Lower leg skin (tissue), 3 donors: ENCODE measurements at regions not wholly inside any gene's neighbourhood (a gene's known extent, or its start where the extent isn't known, plus 50 kb on each side); places are given as distances from the start of the nearest gene placed in this dataset.

Experiments used
- POLR2A ChIP-seq, 2 donors: fragments of 450-650 bp; IDR thresholded peaks; one replicate each; pipeline ENCODE4 v1.6.1; 2016 to 2017; ENCODE audit warnings: antibody characterized with exemption in 2 of 2, mild to moderate bottlenecking in 1 of 2, moderate library complexity in 1 of 2
- TF ChIP-seq, protein P1 (sequence below), 3 donors: fragments of 450-650 bp; IDR thresholded peaks; one replicate each; pipeline ENCODE4 v1.5.1; 2016; ENCODE audit warnings: antibody characterized with exemption in 3 of 3, mild to moderate bottlenecking in 3 of 3, moderate library complexity in 2 of 3

DNA sequence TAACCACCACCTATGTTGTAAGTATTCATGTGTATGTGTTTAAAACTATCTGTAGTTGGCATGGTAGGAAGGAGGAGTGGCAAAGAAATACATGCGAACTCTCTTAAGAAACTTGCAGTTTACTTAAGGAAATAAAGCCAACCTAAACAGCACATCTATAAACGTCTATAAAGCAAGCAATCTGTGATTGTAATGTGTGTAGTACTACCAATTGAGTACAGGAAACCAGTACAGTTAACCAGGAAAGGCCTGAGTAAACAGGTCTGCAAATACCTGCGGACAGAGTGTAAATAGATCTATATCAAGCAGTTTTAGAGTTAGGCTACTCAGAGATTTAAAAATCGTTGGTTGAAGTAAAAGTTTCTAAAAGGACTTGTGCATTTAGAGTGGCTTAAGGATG is 59.5 kb upstream of the AMOTL1 start:
- TF ChIP-seq, protein P1, sequence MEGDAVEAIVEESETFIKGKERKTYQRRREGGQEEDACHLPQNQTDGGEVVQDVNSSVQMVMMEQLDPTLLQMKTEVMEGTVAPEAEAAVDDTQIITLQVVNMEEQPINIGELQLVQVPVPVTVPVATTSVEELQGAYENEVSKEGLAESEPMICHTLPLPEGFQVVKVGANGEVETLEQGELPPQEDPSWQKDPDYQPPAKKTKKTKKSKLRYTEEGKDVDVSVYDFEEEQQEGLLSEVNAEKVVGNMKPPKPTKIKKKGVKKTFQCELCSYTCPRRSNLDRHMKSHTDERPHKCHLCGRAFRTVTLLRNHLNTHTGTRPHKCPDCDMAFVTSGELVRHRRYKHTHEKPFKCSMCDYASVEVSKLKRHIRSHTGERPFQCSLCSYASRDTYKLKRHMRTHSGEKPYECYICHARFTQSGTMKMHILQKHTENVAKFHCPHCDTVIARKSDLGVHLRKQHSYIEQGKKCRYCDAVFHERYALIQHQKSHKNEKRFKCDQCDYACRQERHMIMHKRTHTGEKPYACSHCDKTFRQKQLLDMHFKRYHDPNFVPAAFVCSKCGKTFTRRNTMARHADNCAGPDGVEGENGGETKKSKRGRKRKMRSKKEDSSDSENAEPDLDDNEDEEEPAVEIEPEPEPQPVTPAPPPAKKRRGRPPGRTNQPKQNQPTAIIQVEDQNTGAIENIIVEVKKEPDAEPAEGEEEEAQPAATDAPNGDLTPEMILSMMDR (IDR thresholded peaks at IDR 0.05): no peak
- TF ChIP-seq POLR2A (IDR thresholded peaks at IDR 0.05): no peak
